ENCODE measurements at regions not wholly inside any gene's neighbourhood (a gene's known extent, or its start where the extent isn't known, plus 50 kb on each side); places are given as distances from the start of the nearest gene placed in this dataset.

DNA sequence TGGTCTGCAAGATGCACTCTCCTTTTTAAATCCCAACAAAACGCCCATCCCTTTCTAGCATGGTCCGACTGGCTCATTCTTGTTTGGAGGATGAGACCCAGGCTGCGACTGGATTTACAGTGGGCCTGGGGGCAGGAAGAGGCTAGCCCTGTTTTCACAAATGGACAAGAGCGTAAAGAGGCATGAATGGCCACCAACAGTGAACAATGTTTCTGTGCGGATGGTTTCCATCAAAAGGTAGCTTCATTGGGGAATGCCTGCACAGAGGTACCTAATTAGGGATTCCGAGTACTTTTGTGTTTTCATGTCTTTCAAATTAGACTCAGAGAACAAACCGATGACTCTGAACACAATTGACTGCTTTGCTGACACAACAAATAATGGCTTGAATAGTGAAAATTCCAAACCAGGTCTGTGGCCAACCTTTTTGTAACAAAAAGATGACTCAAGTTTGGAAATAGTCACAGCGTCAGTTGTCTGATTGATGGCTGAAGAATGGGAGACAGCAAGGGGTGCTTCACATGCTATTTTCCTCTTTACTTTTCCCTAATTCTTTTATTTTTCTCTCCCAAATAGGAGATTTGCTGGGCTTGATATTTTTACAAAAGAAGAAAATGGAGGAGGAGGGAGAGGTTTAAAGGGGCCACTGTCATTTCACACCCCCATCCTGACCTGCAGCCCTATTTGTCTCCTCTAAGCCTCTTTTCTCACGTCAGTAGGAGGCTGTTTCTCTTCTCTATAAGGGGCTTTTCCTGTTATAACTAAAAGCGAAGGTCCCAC, 208.1 kb upstream of the S1PR3 start:
- Mint-ChIP-seq H3K4me1 (peaks cover 20 to 29% of the 10 kb centered on the region in 2 donors), H3K27ac (no peak overlapping the region), H3K36me3 (no peaks in the 10 kb centered on the region), H3K27me3 (peaks cover 22 to 40% of the 10 kb centered on the region in 2 donors), H3K9me3 (no peaks in the 10 kb centered on the region), H3K4me3 (peak overlapping the region in 1 of 2 donors; percentile 47)
- ATAC-seq (replicated peaks), result peak in 1 of 2 donors; percentile 80
- DNase-seq, result no peak

DNA sequence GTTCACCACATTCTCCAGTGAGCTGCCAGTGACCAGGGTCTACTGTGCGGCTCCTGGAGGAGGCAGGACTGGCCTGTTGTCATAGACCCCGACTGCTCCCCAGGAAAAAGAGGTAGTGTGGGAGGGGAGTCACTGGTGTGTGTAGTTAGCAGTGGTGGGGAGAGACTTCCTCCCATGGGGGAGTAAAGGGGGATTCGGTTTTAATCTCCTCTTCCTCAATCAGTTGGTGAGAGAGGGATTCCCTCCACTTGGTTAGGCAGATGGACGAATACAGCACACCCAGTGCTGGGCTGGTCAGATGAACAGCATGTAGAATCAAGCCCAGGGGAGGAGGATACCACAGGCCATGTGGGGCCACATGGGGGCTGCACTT, 207.6 kb upstream of the S1PR3 start:
- ATAC-seq (replicated peaks), result peak; percentile 73 to 74
- Mint-ChIP-seq H3K36me3 (no peaks in the 10 kb centered on the region), H3K27ac (no peak overlapping the region)

DNA sequence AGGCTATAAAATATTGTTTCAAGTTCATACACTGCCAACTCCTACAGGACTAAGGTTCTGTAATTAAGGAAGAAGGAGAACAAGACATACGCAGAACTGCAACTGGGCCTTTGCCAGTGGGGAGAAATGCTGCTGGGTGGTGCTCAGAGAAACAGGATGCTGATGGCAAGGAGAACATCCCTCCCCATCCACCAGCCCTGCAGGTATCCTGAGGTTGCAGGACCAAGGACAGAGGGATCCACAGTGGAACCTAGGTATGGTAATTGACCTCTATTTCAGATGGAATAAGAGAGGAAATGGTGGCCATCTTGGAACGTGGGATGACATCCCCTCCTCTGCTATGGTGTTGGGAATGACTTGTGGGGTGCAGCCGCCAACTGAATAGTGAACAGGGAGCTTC, 206.3 kb upstream of the S1PR3 start:
- Mint-ChIP-seq H3K9me3 (no peaks in the 10 kb centered on the region), H3K27me3 (peaks cover 27 to 45% of the 10 kb centered on the region in 2 donors), H3K4me3 (no peak overlapping the region), H3K4me1 (peaks cover 19 to 28% of the 10 kb centered on the region in 2 donors), H3K27ac (no peak overlapping the region), H3K36me3 (no peaks in the 10 kb centered on the region)
- DNase-seq (no peak), ATAC-seq (replicated peaks) (no peak)

More for the DNA sequence above, 207.6 kb upstream of the S1PR3 start:
- Mint-ChIP-seq H3K9me3 (no peaks in the 10 kb centered on the region), H3K4me3 (peak overlapping the region in 1 of 2 donors; percentile 47), H3K27me3 (peaks cover 27 to 45% of the 10 kb centered on the region in 2 donors), H3K4me1 (peaks cover 19 to 28% of the 10 kb centered on the region in 2 donors)
- DNase-seq, result peak; percentile 20

DNA sequence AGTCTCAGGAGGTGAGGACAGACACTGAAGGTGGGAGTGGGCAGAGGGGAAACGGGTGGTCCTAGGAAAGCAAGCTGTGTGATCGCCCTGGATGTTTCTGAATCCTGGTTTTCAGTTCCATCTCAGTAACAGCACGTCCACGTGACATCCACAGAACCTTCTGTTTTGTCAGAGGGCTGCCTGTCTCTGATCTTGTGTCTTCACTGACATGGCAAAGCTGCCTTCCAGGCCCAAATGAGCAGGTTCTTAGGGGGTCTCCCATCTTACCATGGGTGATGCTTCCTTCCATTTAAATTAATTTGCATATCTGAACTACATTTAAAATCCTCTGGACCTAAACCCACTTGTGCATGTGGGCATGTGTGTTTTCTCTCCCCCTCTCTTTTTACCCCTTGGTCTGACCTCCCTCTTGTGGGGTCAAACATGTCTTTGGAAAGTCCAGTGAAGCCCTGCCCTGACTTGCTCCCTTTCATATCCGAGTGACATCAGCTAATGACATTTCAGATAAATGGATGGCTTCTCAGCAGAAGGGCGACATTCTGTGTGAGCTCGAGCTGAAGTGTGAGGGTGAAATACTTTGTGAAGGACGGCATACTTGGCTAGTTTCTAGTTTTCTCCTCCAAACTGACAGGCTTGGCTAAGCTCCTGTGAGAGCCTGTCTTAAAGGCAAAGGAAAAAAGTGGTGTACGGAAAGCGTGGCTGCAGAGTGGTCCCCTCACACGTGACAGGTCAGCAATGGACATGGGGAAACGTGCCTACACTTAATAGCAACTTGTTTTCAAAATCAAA, 204.8 kb upstream of the S1PR3 start:
- Mint-ChIP-seq H3K9me3 (no peaks in the 10 kb centered on the region), H3K4me3 (no peak overlapping the region), H3K27ac (no peak overlapping the region), H3K36me3 (no peaks in the 10 kb centered on the region), H3K27me3 (peaks cover 27 to 45% of the 10 kb centered on the region in 2 donors), H3K4me1 (peaks cover 19 to 28% of the 10 kb centered on the region in 2 donors)
- DNase-seq (no peak), ATAC-seq (replicated peaks) (no peak)

- ATAC-seq (replicated peaks), result no peak
Measured at GRCh38 chr9:88789785-88790184, 201.5 kb upstream of the S1PR3 start.

GRCh38 chr9:88791105-88791805, 200.0 kb upstream of the S1PR3 start:
- Mint-ChIP-seq H3K4me3 (no peak overlapping the region), H3K9me3 (peaks cover 6 to 10% of the 10 kb centered on the region in 2 donors), H3K36me3 (peaks cover 1 to 9% of the 10 kb centered on the region in 2 donors), H3K27ac (no peak overlapping the region), H3K27me3 (peaks cover 19 to 22% of the 10 kb centered on the region in 2 donors), H3K4me1 (peaks cover 0 to 9% of the 10 kb centered on the region in 2 donors)
- ATAC-seq (replicated peaks), result peak; percentile 50 to 69
- no peak for DNase-seq

More at GRCh38 chr9:88789785-88790184, 201.5 kb upstream of the S1PR3 start:
- Mint-ChIP-seq H3K36me3 (no peaks in the 10 kb centered on the region), H3K4me3 (no peak overlapping the region), H3K4me1 (peaks cover 0 to 9% of the 10 kb centered on the region in 2 donors), H3K27ac (no peak overlapping the region), H3K9me3 (no peaks in the 10 kb centered on the region), H3K27me3 (peaks cover 19 to 28% of the 10 kb centered on the region in 2 donors)
- no peak for DNase-seq

DNA sequence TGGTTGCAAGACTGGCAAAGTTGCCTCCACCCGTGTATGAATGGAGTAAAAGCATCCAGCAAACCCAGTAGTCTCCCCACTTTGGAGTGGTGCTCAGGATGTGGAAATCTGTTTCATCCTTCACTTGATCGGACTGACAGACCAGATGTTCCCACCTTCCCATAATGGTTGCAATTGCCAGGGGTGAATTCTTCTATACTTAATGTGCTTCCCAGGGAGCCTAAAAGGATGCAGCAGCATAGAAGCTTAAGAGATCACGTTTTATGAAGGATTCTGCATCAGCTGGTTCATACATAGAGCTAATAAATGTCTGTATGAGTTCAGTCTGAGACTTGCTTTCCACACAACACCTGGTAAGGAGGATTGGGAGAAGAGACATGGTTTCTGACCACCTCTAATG, 198.8 kb upstream of the S1PR3 start:
- peaks cover 10 to 16% of the 10 kb centered on the region in 2 donors for H3K9me3 Mint-ChIP-seq
- H3K4me3 Mint-ChIP-seq, result no peak overlapping the region
- H3K36me3 Mint-ChIP-seq, result peaks cover 4 to 14% of the 10 kb centered on the region in 2 donors
- ATAC-seq (replicated peaks), result no peak
- H3K27me3 Mint-ChIP-seq, result peaks cover 11% of the 10 kb centered on the region in 2 donors
- DNase-seq, result no peak
- H3K4me1 Mint-ChIP-seq, result peaks cover 0 to 9% of the 10 kb centered on the region in 2 donors
- H3K27ac Mint-ChIP-seq, result no peak overlapping the region

GRCh38 chr9:88794100-88794499, 197.2 kb upstream of the S1PR3 start:
- Mint-ChIP-seq H3K27me3 (no peaks in the 10 kb centered on the region), H3K27ac (no peak overlapping the region), H3K36me3 (peaks cover 4 to 16% of the 10 kb centered on the region in 2 donors), H3K4me3 (no peak overlapping the region), H3K9me3 (peaks cover 10 to 18% of the 10 kb centered on the region in 2 donors), H3K4me1 (peaks cover 0 to 9% of the 10 kb centered on the region in 2 donors)
- ATAC-seq (replicated peaks), result no peak
- DNase-seq, result no peak

- H3K9me3 Mint-ChIP-seq, result peaks cover 10 to 18% of the 10 kb centered on the region in 2 donors
- DNase-seq, result no peak
- ATAC-seq (replicated peaks), result no peak
- H3K4me3 Mint-ChIP-seq, result no peak overlapping the region
- H3K36me3 Mint-ChIP-seq, result peaks cover 4 to 16% of the 10 kb centered on the region in 2 donors
- H3K4me1 Mint-ChIP-seq, result peaks cover 0 to 9% of the 10 kb centered on the region in 2 donors
- no peak overlapping the region for H3K27ac Mint-ChIP-seq
- peaks cover 18 to 21% of the 10 kb centered on the region in 2 donors for H3K27me3 Mint-ChIP-seq
Measured at GRCh38 chr9:88796947-88797346, 194.3 kb upstream of the S1PR3 start.

DNA sequence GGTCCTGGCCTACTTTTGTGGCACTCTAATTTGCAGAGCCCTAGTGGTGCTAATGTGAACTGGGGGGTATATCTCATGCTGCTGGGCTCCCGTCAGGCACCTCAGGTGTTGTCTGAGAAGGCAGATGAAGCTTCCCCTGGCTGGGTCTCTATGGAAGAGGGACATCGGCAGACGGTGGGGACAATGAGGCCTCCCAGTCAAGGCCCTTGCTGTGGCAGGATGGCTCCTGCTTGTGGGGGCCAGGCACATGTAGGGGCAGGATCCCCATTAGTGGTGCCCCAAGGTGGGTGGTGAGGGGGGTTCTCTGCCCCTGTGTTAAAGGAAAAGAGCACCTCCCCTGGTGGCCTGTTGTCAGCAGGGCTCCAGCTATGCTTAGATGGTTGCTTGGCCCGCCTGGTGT, 192.8 kb upstream of the S1PR3 start:
- Mint-ChIP-seq H3K4me1 (peaks cover 5 to 15% of the 10 kb centered on the region in 2 donors), H3K4me3 (no peak overlapping the region), H3K36me3 (peaks cover 4 to 16% of the 10 kb centered on the region in 2 donors), H3K9me3 (peaks cover 13 to 18% of the 10 kb centered on the region in 2 donors), H3K27me3 (peaks cover 25 to 28% of the 10 kb centered on the region in 2 donors), H3K27ac (no peak overlapping the region)
- DNase-seq (no peak), ATAC-seq (replicated peaks) (no peak)

GRCh38 chr9:88799541-88800328, 191.5 kb upstream of the S1PR3 start:
- peaks cover 4 to 16% of the 10 kb centered on the region in 2 donors for H3K36me3 Mint-ChIP-seq

DNA sequence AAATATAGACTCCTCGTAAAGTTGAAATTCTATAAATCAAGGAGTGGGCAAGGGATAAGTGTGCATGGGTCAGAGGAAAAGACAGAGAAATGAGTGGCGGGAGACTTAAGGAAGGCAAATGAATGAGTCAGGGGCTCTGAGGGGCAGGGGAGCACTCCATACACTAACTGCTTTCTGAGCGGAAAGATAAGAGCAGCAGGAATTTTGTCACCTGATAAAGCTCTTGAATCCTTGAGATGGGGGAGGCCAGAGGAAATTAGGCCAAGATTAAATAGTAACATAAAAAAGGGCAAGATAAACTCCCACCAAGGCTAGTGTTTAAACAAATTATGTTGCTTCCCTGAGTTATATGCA, 191.0 kb upstream of the S1PR3 start:
- Mint-ChIP-seq H3K36me3 (peaks cover 4 to 14% of the 10 kb centered on the region in 2 donors), H3K4me3 (no peak overlapping the region), H3K9me3 (peaks cover 15 to 16% of the 10 kb centered on the region in 2 donors), H3K27me3 (peaks cover 30 to 38% of the 10 kb centered on the region in 2 donors), H3K4me1 (peaks cover 10 to 16% of the 10 kb centered on the region in 2 donors), H3K27ac (no peak overlapping the region)
- DNase-seq (no peak), ATAC-seq (replicated peaks) (no peak)

More at GRCh38 chr9:88799541-88800328, 191.5 kb upstream of the S1PR3 start:
- H3K4me1 Mint-ChIP-seq, result peaks cover 10 to 17% of the 10 kb centered on the region in 2 donors
- H3K9me3 Mint-ChIP-seq, result peaks cover 16 to 18% of the 10 kb centered on the region in 2 donors
- peaks cover 30 to 35% of the 10 kb centered on the region in 2 donors for H3K27me3 Mint-ChIP-seq
- ATAC-seq (replicated peaks), result no peak
- no peak overlapping the region for H3K4me3 Mint-ChIP-seq
- H3K27ac Mint-ChIP-seq, result no peak overlapping the region
- no peak for DNase-seq

GRCh38 chr9:88801214-88801796, 190.0 kb upstream of the S1PR3 start:
- DNase-seq (no peak), ATAC-seq (replicated peaks) (no peak)
- Mint-ChIP-seq H3K27me3 (peaks cover 32 to 46% of the 10 kb centered on the region in 2 donors), H3K4me1 (peaks cover 10 to 16% of the 10 kb centered on the region in 2 donors), H3K4me3 (no peak overlapping the region), H3K36me3 (peaks cover 3 to 7% of the 10 kb centered on the region in 2 donors), H3K9me3 (peaks cover 9 to 10% of the 10 kb centered on the region in 2 donors), H3K27ac (no peak overlapping the region)

Data from stimulated activated naive B cell treated with anti-CD40 and anti-IgM and Interleukin-4, amounts not matched to agents 10 μg/mL and 1 μg/mL and 100 μg/mL, for 72 hours (primary cell).